ENCODE measurements at regions not wholly inside any gene's neighbourhood (a gene's known extent, or its start where the extent isn't known, plus 50 kb on each side); places are given as distances from the start of the nearest gene placed in this dataset.

- no peak overlapping the region for H2AK5ac ChIP-seq (ENCODE audit: insufficient read length, low read length)
- H2BK12ac ChIP-seq (ENCODE audit: insufficient read length, low read depth, low read length), result no peak overlapping the region
- WGBS (ENCODE audit: extremely low coverage, insufficient read length, low lambda C conversion rate), result no CpG with 5 or more reads among the region's 5 CpGs
- H3K9ac ChIP-seq (ENCODE audit: extremely low read depth, insufficient read length, low read length), result no peak overlapping the region
- no peak overlapping the region for H3K18ac ChIP-seq (ENCODE audit: insufficient read length, low read depth, low read length)
- no peaks in the 10 kb centered on the region for H4K20me1 ChIP-seq (ENCODE audit: control insufficient read depth, insufficient read depth, insufficient read length)
- H3K79me1 ChIP-seq (ENCODE audit: insufficient read depth, low read depth, low read length, poor library complexity, severe bottlenecking), result no peaks in the 10 kb centered on the region
- no peak overlapping the region for H4K8ac ChIP-seq (replicated peaks; ENCODE audit: insufficient read length, low read depth, low read length)
- Mint-ChIP-seq H3K9me3 (no peaks in the 10 kb centered on the region), H3K27ac (no peak overlapping the region), H3K36me3 (ENCODE audit: insufficient read depth in 1 of 3, low read depth in 3 of 3) (no peaks in the 10 kb centered on the region), H3K4me1 (peaks cover 5 to 13% of the 10 kb centered on the region in 2 experiments), H3K27me3 (ENCODE audit: low read depth) (no peaks in the 10 kb centered on the region), H3K4me3 (no peak overlapping the region)
- no peak overlapping the region for H3K4me2 ChIP-seq (ENCODE audit: insufficient read depth, insufficient read length, low read length)
- H2AFZ ChIP-seq (ENCODE audit: low read length), result no peak overlapping the region
- H2BK5ac ChIP-seq (ENCODE audit: insufficient read length, low read length), result no peak overlapping the region
- no peak for DNase-seq
- no peaks in the 10 kb centered on the region for H3K27me3 ChIP-seq (ENCODE audit: insufficient read depth, low read length)
- no peak overlapping the region for H4K91ac ChIP-seq (ENCODE audit: insufficient read length, low read depth, low read length)
- H2BK15ac ChIP-seq (ENCODE audit: low read depth, low read length), result no peak overlapping the region
- no peak overlapping the region for H2BK20ac ChIP-seq (ENCODE audit: low read depth, low read length, poor library complexity, severe bottlenecking)
- H3K27ac ChIP-seq (ENCODE audit: insufficient read length, low read depth, low read length), result no peak overlapping the region
- H3K4ac ChIP-seq (ENCODE audit: low read depth, low read length), result no peak overlapping the region
- no peak overlapping the region for H3K14ac ChIP-seq (ENCODE audit: insufficient read depth, low read length)
- no peaks in the 10 kb centered on the region for H3K9me3 ChIP-seq (ENCODE audit: control insufficient read depth, low read depth, low read length)
- no peak overlapping the region for H3T11ph ChIP-seq (ENCODE audit: low read length)
- TF ChIP-seq CTCF (conservative IDR thresholded peaks at IDR 0.05), result no peak
- H3K56ac ChIP-seq (ENCODE audit: insufficient read length, low read depth, low read length), result no peak overlapping the region
- H3K23me2 ChIP-seq (ENCODE audit: insufficient read length, low read depth, low read length, poor library complexity, severe bottlenecking), result no peaks in the 10 kb centered on the region
- no peak overlapping the region for H2BK120ac ChIP-seq (ENCODE audit: low read depth, low read length, poor library complexity, severe bottlenecking)
- no peak overlapping the region for H4K5ac ChIP-seq (ENCODE audit: insufficient read length, low read depth, low read length)
- H3K79me2 ChIP-seq (ENCODE audit: insufficient read depth, low read length), result no peaks in the 10 kb centered on the region
- H3K23ac ChIP-seq (ENCODE audit: insufficient read length, low read depth, low read length), result no peak overlapping the region
- H3K4me1 ChIP-seq (ENCODE audit: insufficient read depth, low read length), result no peaks in the 10 kb centered on the region
Measured at GRCh38 chr4:18397681-18398390, 376.3 kb upstream of the LCORL start.
